Fibroblast of lung (primary cell): ENCODE measurements at regions not wholly inside any gene's neighbourhood (a gene's known extent, or its start where the extent isn't known, plus 50 kb on each side); places are given as distances from the start of the nearest gene placed in this dataset.

Source experiments
- DNase-seq, 2 donors: peaks; one replicate each; pipeline versions ENCODE4 v3.0.0 to v3.0.0-alpha.2; 2010; ENCODE audit warnings: low read depth in 2 of 2
- H2AFZ ChIP-seq: 2 replicates; pipeline ENCODE4 v1.5.1; 2012; ENCODE audit warnings: low read length, control low read depth, inconsistent platforms
- H3K27ac ChIP-seq: 2 replicates; pipeline ENCODE4 v1.5.1; 2011; ENCODE audit warnings: low read length, control low read depth; ENCODE audit not compliant: insufficient read depth
- H3K27me3 ChIP-seq: 2 replicates; pipeline ENCODE4 v1.5.1; 2011; ENCODE audit warnings: mild to moderate bottlenecking, low read length; ENCODE audit not compliant: control insufficient read depth, insufficient read depth
- H3K36me3 ChIP-seq: 2 replicates; pipeline ENCODE4 v1.5.1; 2011; ENCODE audit warnings: low read length; ENCODE audit not compliant: control insufficient read depth, insufficient read depth
- H3K4me1 ChIP-seq: 2 replicates; pipeline ENCODE4 v1.5.1; 2011; ENCODE audit warnings: low read length; ENCODE audit not compliant: control insufficient read depth, insufficient read depth; ENCODE audit errors: extremely low read depth
- H3K4me2 ChIP-seq: 2 replicates; pipeline ENCODE4 v1.5.1; 2011; ENCODE audit warnings: low read length, control low read depth; ENCODE audit not compliant: insufficient read depth; ENCODE audit errors: extremely low read depth
- H3K4me3 ChIP-seq, 4 experiments: fragments of 200-600 bp in 1 of 4; sonication (generic) in 1 of 4; replicated peaks in 1 of 4; 2 replicates each; pipeline ENCODE4 v1.5.1; 2011 to 2016; ENCODE audit warnings: low read length in 4 of 4, low read depth in 3 of 4, mild to moderate bottlenecking in 3 of 4, control low read depth in 2 of 4, inconsistent platforms in 1 of 4, mixed read lengths in 1 of 4; ENCODE audit not compliant: insufficient read depth in 1 of 4; ENCODE audit errors: control extremely low read depth in 1 of 4
- H3K79me2 ChIP-seq: 2 replicates; pipeline ENCODE4 v1.5.1; 2012; ENCODE audit warnings: mild to moderate bottlenecking, low read length, inconsistent platforms; ENCODE audit not compliant: control insufficient read depth, insufficient read depth
- H3K9ac ChIP-seq: 2 replicates; pipeline ENCODE4 v1.5.1; 2011; ENCODE audit warnings: mild to moderate bottlenecking, low read length, control low read depth; ENCODE audit not compliant: insufficient read depth
- H3K9me3 ChIP-seq: 2 replicates; pipeline ENCODE4 v1.5.1; 2012; ENCODE audit warnings: low read depth, low read length; ENCODE audit not compliant: control insufficient read depth, insufficient read depth
- H4K20me1 ChIP-seq: 2 replicates; pipeline ENCODE4 v1.5.1; 2011; ENCODE audit warnings: low read length; ENCODE audit not compliant: control insufficient read depth, insufficient read depth; ENCODE audit errors: extremely low read depth
- CTCF ChIP-seq, 2 donors: IDR thresholded peaks in 1 of 2; conservative IDR thresholded peaks in 1 of 2; 1 replicate in 1 of 2; 2 replicates in 1 of 2; pipeline ENCODE4 v1.5.1; 2011 to 2012; ENCODE audit warnings: low read length in 2 of 2, control low read depth in 1 of 2, inconsistent platforms in 1 of 2, low read depth in 1 of 2, mild to moderate bottlenecking in 1 of 2
- EZH2 ChIP-seq: IDR thresholded peaks from 2 replicates; pipeline ENCODE4 v1.5.1; 2012; ENCODE audit warnings: low read length, control low read depth, mild to moderate bottlenecking; ENCODE audit errors: missing control alignments

DNA sequence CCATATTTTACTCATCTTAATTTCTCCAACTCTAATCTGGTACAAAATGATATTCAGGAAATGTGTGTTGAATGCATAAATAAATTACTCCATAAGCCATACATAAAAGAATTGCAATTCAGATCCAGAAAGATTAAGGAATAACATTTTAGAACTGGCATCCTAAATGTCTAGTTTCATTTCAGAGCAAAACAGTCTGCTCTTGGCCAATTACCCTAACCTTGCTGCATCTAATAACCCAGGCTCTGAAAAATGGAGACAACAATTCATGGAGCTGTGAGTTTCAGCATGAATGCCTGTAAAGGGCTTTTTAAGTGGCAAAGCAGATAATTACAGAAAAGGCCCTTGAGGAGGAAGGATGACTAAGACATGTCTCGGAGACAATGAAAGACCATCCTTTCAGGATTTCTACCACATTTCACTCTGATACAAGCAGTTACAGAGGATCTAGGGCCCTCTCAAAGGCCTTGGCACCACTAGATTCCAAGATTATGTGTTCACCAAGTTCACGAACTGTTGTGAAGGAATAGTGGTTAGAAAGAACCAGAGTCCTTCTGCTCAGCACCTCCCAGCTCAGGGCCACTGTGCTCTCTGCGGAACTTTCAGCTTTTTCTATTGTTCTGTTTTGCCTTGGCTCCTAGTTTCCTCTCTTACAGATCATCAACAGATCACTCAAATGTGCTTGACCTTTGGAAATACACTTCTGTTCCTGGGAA is 157.6 kb upstream of the BLID start:
- DNase-seq: peak in 1 of 2 donors; percentile 38
- TF ChIP-seq CTCF (conservative IDR thresholded peaks at IDR 0.05 in 1 of 2, IDR thresholded peaks at IDR 0.05 in 1 of 2; ENCODE audit: low read depth in 1 of 2, low read length in 2 of 2) (no peak), EZH2 (no peak)
- no peaks in the 10 kb centered on the region for H4K20me1 ChIP-seq

GRCh38 chr11:122271745-122272144 is 155.7 kb upstream of the BLID start:
- H3K4me2 ChIP-seq: no peak overlapping the region
- H3K9ac ChIP-seq: no peak overlapping the region
- H4K20me1 ChIP-seq: no peaks in the 10 kb centered on the region
- H3K27ac ChIP-seq: no peak overlapping the region
- H3K9me3 ChIP-seq: no peaks in the 10 kb centered on the region
- H3K36me3 ChIP-seq: no peaks in the 10 kb centered on the region
- DNase-seq: no peak
- H3K4me3 ChIP-seq: no peak overlapping the region
- peaks cover 4% of the 10 kb centered on the region for H3K4me1 ChIP-seq
- no peaks in the 10 kb centered on the region for H3K79me2 ChIP-seq
- no peak overlapping the region for H2AFZ ChIP-seq
- TF ChIP-seq CTCF (conservative IDR thresholded peaks at IDR 0.05 in 1 of 2, IDR thresholded peaks at IDR 0.05 in 1 of 2; ENCODE audit: low read depth in 1 of 2, low read length in 2 of 2): no peak
- TF ChIP-seq EZH2: no peak
- no peaks in the 10 kb centered on the region for H3K27me3 ChIP-seq

More for the DNA sequence above, 157.6 kb upstream of the BLID start:
- Histone ChIP-seq H3K4me3 (no peak overlapping the region), H3K79me2 (no peaks in the 10 kb centered on the region), H3K4me1 (no peaks in the 10 kb centered on the region), H3K27me3 (no peaks in the 10 kb centered on the region), H3K9ac (no peak overlapping the region), H3K4me2 (no peak overlapping the region), H2AFZ (no peak overlapping the region), H3K36me3 (no peaks in the 10 kb centered on the region), H3K9me3 (no peaks in the 10 kb centered on the region), H3K27ac (no peak overlapping the region)

DNA sequence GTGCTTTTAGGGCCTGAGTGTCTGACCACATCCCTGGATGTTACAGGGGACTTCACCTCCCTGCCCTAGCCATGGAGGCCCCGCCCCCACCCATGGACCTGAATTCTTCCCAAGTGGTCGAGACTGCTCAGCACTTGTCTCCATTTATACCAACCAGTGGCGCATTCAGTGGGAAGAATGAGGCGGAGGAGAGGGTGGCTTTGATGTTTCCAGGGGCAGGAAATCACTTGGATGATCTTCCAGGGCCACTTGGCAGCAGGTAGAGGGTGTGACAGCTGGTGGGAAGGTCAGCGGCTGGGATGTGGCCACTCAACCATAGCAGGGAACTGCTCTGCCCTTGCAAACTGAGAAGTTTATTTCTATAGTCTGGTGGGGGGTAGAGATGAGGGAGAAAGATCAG is 155.1 kb upstream of the BLID start:
- Histone ChIP-seq H4K20me1 (no peaks in the 10 kb centered on the region), H3K4me2 (no peak overlapping the region), H2AFZ (no peak overlapping the region), H3K9ac (no peak overlapping the region), H3K27ac (no peak overlapping the region), H3K9me3 (no peaks in the 10 kb centered on the region), H3K4me3 (no peak overlapping the region), H3K36me3 (no peaks in the 10 kb centered on the region), H3K79me2 (no peaks in the 10 kb centered on the region), H3K27me3 (no peaks in the 10 kb centered on the region), H3K4me1 (peaks cover 4% of the 10 kb centered on the region)
- no peak for TF ChIP-seq EZH2
- TF ChIP-seq CTCF (conservative IDR thresholded peaks at IDR 0.05 in 1 of 2, IDR thresholded peaks at IDR 0.05 in 1 of 2; ENCODE audit: low read depth in 1 of 2, low read length in 2 of 2): no peak
- no peak for DNase-seq
